Stimulated activated naive CD4-positive, alpha-beta T cell treated with Interleukin-2 at 50 U/mL for 16 hours (primary cell): ENCODE measurements at regions not wholly inside any gene's neighbourhood (a gene's known extent, or its start where the extent isn't known, plus 50 kb on each side); places are given as distances from the start of the nearest gene placed in this dataset.
A peak's percentile ranks its signal among the peaks of the same experiment; 100 is the strongest.

ENCODE experiments used
- DNase-seq: peaks from one replicate; lab custom pipeline; 2025; lab: John Stamatoyannopoulos, UW

DNA sequence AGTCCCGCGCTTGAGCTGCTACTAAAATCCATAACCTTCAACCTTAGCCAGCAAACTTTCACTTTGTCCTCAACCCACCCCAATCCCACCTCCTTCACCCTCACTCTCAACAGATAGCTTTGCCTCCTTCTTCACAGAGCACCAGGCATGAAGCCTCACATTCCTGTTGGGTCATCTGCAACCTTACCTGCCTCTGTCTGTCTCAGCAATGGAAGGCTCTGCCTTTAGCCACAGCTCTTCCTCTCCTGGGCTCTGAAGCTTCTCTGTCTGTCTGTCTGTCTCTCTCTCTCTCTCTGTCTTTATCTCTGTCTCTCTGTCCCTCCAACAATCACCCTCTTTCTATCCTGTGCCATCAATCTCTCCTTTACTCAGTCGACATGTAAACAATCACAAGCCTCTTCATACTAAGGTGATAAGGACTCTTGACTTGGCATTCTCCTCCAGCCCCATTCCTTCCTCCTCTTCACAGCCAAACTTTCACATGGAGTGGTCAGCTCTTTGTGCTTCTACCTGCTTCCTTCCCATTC is 220.8 kb downstream of the SPTSSA start:
- DNase-seq = no peak

DNA sequence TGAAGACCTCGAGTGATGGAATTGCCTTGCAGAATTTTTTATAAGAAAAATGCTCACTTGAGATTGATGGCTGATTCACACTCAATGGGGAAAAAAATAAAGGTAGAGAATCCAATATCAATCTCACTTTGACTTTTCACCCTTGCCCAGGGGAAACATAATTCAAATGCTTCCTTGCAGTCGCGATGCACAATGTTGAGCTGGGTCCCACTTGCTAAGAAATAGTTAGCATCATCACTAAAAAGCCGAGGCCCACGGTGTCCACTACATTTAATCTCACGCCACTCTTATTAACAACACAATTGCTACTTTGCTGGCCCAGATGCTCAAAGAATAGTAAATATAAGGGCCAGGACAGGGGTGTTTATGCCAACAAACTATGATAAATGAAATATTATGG is 223.4 kb downstream of the SPTSSA start:
- DNase-seq = no peak

DNA sequence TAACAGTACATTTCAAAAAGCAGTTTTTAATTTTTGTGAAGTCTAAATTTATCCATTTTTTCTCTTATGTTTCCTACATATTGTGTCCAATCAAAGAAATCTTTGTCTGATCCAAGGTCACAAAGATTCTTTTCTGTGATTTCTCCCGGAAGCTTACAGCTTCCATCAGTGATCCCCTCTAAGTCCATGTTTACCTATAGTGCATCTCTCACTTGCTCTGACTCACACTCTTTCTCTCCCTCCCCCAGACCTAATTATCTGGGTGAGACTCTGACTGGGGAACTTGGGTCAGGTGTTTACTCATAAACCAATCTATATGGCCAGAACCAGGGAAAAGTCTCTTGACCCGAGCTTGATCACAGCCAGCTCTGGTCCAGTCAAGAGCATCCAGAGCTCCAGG is 224.4 kb downstream of the SPTSSA start:
- no peak for DNase-seq

DNA sequence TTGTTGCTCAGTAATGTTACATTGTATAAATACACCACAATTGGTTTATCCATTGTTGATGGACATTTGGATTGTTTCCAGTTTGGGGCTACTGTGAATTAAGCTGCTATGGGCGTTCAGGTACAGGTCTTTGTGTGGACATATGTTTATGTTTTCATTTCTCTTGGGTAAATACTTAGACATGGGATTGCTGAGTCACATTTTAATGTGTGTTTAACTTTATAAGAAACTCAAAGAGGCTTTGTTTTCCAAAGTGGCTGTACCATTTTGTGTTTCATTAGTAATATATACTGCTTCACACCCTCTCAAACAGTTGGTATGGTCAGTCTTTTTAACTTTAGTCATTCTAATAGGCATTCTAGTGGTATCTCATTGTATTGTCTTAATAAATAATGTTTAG is 225.0 kb downstream of the SPTSSA start:
- DNase-seq = no peak

DNA sequence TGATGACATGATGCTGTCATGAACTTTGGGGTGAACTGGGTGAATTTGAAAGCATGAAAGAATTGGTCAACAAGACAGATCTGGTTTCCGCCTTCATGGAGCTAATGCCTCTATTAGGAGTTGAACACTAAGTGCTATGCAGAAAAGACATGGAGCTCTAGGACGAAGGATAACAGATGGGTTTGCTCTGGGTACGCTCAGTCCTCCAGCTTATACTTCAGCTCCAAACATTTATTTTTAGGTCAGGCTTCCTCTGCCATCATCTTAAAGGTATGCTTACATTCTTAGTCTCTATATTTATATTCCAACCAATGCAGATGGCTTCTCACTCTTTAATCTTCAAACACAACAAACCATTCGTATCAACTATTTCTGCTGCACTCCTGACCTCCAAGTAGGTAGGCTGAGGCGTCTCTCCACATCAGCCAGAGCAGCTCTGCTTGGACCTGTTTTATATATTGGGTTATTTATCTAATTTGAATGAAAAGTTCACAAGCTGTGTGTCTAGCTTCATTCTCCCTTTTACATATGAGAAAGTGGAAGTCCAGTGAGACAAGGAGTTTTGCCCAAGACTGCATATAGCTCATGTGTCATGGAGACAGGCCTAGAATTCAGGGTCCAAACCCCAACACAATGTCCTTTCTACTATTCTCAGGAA is 226.3 kb downstream of the SPTSSA start:
- DNase-seq = no peak

DNA sequence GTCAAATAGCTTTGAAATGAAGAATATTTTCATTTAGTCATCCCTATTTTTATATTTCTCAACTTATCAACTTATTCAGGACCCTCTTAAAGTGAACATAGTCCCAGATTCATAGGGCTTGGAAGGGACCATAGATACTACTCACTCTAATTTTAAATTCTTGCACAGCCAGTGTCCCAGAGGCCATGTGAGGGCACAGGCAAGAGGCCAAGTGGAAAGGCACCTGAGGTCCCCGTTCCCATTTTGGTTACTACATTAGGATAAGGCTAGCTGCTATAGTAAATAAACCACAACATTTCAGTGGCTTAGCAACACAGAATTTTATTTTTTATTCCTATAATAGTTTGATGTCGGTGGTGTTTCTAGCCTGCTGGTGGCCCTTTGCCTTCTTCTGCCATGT is 227.8 kb downstream of the SPTSSA start:
- no peak for DNase-seq

DNA sequence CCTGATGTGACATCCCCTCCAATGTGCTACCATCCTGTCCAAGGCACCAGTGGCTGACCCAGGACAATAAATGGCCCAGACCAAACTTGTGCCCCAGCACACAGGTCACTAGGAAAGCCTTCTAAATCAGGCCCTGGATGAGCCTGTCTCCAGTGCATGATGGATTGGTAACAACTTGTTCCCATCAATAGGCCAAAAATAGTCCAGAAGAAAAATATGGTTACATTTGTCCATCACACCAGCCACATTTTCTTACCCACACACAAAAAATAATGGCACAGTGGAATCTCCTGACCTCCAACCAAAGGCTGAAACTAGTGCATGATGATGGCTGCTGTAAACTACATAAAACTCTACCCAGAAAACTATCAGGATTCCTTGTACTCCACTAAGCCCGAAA is 228.4 kb downstream of the SPTSSA start:
- no peak for DNase-seq

DNA sequence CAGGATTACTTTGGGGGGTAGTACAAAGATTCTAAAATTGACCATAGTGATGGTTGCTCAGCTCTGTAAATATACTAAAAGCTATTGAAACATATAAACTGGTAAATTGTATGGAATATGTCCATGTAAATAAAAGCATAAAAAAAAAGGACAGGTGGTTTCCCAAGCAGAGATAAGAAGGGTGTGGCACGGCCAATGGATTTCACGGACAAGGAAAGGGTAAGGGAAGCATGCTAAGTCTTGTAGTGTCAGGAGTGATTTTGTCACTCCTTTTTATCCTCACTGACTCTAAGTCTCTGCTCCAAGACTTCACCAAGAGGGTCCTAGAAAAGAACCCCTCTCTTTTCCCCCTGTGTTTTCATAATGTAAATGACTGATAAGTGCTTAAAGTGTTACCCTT is 229.2 kb downstream of the SPTSSA start:
- DNase-seq = no peak

DNA sequence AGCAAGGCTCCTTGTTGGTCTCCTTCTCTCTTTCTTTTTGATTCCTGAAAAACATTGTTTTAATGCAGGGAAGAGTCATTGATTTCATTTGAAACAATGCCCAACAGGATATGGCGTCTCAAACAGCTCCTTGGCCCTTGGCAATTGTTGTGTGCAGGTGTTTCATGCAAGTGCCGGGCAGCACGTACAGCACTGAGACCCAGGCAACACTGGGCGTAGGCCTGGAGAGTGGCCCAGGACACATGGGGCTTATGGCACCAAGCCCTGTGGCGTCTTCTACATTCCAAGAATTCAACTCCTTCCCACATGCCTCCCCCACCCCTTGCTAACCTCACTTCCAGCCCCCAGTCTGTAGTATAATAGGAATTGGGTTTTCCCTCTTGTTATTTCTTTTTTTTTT is 230.4 kb downstream of the SPTSSA start:
- DNase-seq = no peak

DNA sequence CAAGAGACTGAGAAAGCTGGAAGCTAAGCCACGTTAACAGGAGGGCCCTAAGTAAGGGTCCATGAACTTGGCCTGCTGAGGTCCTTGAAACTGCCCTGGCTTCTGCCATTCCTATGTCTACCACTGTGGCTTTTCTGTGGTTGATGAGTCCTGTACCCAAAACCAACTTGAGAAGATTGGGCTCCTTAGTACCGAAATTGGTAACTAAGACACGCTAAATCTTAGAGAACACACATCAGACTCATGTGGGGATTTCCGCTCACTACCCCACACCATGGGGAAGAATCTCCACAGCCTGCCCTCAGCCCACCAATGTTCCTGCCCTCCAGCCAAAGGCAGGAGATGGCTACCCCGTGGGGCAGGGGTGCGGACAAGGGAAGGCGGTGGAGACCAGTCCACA is 232.9 kb downstream of the SPTSSA start:
- no peak for DNase-seq

DNA sequence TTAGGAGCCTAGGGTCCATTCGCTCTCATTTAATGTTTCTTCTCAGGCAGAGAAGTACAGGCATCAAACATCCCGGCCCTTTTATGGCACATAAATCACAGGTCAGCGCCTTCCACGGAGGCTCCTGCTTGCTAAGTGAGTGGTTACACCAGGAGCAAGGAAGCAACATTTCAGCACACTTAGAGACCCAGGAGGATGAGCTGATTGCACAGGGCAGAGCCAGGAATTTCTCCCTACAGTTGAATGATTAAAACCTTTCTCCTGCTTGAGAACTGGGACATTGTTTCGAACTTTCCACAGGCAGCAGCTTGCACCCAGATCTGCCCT is 233.4 kb downstream of the SPTSSA start:
- DNase-seq = no peak

DNA sequence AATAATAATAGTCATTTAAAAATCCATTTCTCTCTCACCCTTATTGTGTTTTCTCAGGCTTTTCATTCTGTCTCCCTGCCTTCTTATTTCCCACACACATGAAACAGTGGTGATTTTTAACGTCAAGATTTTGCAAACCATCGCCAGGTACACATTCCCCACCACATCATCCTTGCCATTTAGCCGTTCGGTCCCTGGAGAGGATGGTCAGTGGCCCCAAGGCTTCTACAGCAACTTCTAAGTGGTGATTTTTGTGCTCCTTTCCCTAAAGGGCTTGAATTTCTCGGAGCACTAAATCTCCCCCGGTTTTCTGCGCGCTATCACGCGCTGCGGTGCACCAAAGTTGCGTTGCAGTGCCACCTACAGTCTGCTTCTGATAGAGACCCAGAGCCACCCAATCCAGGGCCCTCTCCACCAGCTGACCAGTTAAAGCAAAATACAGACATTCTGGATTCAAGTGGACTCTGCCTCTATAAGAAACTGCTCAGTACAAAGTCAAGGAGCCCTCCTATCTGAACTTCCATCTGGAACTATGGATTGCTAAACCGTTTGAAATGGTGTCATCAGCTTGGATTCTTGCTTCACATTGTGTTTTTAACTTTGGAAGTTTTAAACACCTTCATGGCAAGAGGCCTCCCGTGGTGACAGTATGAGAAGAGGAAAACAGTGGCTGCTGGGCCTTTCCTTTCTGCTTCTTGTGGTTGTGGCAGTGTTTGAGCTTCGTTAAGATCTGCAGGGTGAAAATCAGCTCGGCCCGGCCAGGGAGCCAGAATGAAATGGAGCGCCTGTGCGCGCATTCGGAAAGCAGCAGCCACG is 234.0 kb downstream of the SPTSSA start:
- DNase-seq = peak; percentile 59

DNA sequence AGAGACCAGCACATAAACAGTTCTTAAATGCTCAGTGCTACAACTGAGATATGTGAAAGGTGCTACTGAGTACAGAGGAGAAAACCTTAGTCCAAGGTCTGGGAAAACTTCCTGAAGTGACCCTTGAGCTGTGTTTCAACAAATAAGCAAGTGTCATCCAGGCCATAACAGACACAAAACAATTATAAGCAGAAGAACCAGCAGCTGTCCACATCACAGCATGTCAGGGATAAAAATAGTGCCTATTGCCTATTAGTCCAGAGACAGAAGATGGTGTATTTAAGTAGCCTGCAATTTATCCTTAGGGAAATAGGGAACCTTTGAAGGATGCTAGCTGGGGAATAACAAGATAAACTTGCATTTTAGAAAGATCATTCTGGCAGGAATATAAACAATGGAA is 237.8 kb downstream of the SPTSSA start:
- DNase-seq = no peak

DNA sequence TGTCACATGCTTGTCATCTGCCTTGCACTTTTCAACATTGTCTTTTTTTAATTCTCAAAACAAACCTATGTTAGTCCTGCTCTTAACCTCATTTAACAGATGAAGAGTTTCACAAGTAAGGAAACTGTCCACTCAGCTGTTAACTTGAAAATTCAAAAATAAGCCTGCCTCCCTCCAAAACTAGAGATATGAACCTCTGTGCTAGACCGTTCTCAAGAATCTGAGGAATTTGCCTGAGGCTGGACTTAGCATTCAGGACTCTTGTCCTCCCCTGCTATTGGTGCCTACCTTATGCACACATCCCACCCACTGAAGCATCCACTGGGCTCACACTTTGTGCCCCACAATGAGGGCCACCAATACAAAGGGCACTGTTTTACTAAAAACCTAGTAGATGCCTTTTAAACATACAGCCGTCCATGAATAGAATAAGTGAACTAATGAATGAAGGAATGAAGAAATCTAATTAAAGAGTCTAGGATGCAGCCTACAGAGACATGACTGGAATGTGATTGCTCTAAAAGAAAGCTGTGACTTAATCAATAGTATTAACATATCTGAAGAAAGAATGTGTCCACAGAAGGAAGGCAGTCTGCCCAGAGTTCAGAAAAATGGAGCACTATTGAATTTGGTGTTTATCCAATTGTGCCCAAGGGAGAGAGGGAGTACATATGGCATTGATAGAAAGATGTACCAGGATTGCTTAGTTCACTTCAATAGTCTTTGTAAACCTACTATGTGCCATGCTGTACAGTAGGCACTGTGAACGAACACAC is 238.5 kb downstream of the SPTSSA start:
- DNase-seq = no peak

DNA sequence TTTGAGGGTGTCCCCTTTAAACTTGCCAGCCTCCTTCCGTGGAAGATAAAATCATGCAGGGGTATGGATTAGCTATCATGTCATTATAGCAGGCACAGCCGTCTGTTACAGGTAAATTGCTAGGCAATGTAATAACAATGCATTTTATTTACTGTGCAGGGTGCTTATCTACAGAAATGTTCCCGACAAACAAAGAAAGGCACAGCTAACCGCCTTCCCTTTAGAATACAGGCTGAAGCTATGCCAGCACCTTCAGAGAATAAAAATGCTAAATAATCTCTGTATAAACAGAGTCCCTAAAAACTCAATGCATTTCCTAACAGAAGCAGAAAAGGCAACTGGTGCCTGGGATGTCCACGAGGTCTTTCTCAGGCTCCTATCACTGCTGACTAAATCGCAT is 239.2 kb downstream of the SPTSSA start:
- no peak for DNase-seq

DNA sequence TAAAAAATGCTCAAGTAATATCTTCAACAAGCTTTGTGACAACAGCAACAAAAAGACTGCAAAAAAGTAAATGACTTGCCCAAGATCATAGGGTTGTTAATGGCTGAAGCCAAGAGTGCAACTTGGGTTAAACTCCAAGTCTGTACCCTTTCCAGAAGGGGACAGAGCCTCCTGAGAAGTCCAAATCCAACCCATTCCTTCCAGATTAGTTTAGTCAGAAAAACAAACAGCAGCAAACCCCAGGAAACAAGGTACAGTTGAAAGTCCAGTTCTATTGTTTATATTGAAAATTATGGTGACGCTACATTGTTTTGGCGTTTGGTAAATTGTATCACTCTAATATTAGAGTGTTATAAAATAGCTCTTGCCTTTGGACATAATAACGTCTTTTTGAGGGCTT is 239.9 kb downstream of the SPTSSA start:
- DNase-seq = no peak

DNA sequence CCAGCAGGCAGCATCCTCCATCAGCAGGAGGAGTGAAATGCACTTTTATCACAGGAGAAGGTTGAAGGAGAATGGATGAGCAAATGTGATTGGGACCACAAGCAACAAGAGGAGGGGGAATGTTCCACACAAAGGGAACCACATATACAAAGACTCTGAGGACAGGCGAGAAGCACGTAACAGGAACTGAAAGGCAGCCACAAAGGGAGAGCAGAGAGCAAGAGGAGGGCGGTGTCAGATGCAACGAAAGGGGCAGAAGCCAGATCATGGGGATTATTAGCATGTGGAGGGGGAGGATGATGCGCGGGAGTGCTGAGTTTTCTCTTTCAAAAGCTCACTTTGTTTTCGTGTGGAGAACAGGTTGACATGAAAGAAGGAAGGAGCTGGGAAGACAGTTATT is 241.1 kb downstream of the SPTSSA start:
- DNase-seq = peak; percentile 7

DNA sequence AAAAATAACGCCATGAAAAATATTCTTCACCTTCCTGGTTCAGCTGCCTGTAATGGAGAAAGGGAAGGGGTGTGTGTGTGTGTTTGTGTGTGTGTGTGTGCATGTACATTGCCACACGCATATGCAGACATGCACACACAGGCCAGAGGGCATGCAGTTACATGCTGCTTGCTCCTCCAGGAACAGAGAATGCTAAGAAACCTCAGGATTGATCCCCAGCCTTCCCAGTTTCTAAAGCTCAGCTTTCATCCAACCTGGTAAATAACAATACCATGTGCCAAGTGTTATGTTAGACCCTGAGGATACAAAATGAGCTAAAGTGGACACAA is 241.7 kb downstream of the SPTSSA start:
- DNase-seq = no peak

DNA sequence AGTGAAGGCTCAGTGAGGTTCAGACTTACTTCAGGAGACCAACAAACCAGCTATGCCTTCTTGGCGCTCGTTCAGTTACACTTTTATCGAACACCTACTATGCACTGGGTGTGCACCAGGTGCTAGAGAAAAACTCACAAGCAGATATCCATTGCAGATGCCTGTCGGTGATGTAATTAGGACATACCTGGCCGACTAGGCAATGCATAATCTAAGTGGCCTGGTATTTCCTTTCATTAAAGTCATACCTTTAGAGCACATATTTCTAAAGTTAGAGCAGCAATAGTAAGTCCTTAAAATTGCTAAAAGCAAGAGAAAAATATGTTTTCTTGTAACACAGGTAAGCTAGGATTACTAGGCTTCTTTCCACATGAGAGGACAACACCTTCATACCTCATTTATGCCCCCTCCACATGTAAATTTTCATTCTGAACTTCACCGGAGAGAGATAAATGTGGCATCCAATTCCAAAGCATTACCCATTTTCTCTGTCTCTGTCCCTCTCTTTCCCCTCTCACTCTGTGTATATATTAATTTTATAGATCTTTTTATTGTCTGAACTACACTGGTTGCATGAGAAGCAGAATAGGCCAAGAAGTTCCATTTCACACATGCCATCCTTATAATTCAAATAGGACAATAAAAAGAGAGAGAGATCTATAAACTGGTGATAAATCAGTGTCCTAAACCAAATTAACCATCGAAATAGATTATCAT is 242.2 kb downstream of the SPTSSA start:
- DNase-seq = no peak

DNA sequence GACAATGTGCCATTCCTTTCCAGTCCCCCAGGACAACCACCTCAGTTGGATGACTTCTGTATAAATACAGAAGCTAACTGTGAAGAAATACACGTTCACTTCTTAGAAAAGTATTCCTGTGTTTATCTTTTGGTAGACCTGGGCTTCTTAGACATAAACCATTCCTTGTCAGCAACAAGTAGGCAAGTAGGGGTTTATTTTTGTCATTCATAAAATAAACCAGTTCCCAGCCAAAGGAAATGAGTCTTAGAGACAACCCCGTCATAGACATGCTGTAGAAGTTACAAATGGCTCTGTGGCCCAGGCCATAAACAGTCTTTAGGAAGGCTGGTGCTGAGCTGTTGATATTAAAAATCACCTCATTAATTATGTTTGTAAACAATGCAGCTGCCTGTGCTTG is 243.2 kb downstream of the SPTSSA start:
- DNase-seq = no peak

DNA sequence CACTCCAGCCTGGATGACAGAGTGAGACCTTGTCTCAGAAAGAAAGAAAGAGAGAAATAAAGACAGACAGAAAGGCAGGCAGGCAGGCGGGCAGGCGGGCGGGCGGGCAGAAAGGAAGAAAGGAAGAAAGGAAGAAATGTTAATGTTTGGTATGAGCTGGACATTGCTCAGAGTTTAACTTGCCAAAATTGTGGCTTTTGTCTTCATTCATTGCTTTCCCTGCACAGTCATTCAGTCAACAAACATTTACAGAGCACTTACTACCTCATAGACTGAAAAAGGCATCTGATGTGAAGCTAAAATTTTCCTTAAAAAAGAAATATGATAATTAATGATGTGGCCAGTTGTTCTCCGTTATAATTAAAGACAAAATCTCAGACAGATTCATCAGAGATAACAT is 247.1 kb downstream of the SPTSSA start:
- DNase-seq = no peak

DNA sequence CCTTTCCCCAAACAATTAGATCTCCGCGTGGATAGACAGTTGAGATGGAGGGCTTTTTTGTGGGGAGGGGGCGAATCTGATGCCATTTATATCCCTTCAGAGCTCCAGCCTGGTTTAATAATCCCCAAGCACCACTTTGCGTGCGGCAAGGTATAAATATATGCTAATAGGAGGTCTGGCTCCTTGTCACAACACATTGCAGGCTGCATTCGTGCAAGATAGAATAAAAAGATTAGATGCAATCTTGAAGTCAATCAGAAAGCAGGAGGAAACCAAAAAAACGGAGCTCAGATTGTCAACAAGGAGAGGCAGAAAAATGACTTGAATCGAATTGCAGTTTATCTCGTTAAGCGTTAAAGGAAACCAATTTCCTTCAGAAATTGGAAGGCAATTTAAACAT is 248.7 kb downstream of the SPTSSA start:
- no peak for DNase-seq
